SIG-M5 treated with dmso at 0.1 percent for 504 hours (cell line): ENCODE measurements at regions not wholly inside any gene's neighbourhood (a gene's known extent, or its start where the extent isn't known, plus 50 kb on each side); places are given as distances from the start of the nearest gene placed in this dataset.

ENCODE experiments used
- DNase-seq: peaks from one replicate; lab custom pipeline; 2025; ENCODE audit not compliant: unreplicated experiment; lab: John Stamatoyannopoulos, UW

- no peak for DNase-seq
Measured at GRCh38 chr20:39800548-39800947, 838.4 kb downstream of the DHX35 start.

GRCh38 chr20:39800111-39800510 lies 838.0 kb downstream of the DHX35 start:
- no peak for DNase-seq

- DNase-seq = no peak
Measured at GRCh38 chr20:39799366-39799965, 837.3 kb downstream of the DHX35 start.

- no peak for DNase-seq
Measured at GRCh38 chr20:39795401-39796272, 833.5 kb downstream of the DHX35 start.

DNA sequence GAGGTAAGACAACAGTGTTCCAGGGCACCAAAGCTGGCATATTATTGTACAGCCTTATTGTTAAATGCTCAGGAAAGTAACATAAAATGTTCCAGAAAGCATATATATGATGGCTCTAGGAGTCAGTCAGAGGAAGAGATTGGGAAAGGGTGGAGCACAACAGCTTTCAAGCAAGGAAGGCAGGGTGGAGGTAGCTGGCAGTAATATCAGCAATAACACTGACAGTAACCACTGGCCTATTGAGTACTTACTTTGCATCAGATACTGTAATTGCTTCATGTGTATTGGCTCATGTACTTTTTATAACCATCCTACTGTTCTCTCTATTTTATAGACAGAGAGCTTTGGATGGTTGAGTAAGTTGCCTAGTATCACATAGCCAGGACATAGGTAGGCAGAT lies 830.2 kb downstream of the DHX35 start:
- DNase-seq = no peak

DNA sequence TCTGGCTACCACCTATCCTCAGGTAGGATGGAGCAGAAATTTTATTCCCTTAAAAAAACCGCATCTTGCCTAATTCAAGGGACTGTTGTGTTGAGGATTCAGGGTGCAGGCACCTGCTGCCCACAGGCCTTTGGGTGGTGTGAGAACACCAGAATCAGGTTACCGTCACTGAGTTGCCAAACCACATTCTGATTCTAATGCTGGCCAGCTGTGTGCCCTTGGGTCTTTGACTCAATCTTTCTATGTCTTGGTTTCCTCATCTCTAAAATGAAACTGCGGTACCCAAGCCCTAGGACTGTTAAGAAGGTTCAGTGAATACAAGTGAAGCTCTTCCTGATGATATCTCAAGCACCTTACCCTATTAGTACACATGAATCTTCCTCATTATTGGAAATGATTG lies 827.3 kb downstream of the DHX35 start:
- DNase-seq = no peak

GRCh38 chr20:39785252-39785917 lies 823.2 kb downstream of the DHX35 start:
- DNase-seq = no peak

- DNase-seq = no peak
Measured at GRCh38 chr20:39784693-39785092, 822.5 kb downstream of the DHX35 start.

DNA sequence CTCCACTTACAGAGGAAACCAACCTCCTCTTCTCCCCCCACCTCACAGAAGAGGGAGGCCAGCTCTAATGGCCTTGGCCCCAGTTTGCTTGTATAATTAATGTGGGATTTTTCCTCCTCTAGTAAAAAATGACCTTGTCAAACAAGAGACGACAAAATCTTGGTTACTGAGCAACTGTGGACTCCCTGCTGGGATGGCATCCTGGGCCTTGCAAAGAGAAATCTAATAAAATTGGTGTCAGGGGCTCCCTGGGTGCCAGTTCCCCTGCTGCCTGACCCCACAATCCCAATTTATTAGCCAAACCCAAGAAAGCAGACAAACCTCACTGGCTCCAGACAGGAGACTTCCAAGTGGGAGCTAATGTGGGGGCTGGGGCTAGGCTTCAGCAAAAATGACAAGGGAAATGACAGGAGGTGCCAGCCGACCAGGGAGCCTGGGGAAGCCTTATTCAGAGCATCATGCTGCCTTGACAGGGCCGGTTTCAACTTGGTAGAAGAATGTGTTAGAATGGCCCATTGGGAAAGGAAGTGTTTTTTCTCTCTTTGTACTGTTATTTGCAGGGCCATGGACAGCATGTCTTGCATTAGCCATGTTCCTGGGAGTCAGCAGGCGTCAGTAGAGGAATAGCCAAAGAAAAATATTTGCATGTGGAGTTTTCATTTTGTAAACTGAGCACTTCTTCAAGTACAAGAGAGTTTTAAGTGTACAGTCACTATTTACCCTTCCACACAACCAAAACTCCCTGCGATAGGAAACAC lies 816.9 kb downstream of the DHX35 start:
- no peak for DNase-seq

DNA sequence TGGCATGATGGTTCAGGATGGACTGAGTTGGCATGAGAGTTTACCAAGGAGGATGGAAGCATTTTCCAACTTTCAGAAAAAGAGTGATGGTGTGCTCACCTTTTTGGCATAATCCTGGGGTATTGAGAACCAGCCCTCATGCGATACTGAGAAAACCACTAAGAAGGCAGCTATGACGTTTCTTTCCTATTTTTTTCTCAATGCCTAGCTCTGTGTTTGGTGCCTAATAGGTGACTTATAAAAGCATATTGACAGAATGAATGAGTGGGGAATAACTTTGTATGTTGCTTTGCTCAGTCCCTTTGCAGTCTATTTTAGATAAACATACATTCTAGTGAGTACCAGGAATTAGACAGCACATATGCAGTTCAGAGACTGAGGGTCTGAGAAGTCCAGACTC lies 816.3 kb downstream of the DHX35 start:
- DNase-seq = no peak

DNA sequence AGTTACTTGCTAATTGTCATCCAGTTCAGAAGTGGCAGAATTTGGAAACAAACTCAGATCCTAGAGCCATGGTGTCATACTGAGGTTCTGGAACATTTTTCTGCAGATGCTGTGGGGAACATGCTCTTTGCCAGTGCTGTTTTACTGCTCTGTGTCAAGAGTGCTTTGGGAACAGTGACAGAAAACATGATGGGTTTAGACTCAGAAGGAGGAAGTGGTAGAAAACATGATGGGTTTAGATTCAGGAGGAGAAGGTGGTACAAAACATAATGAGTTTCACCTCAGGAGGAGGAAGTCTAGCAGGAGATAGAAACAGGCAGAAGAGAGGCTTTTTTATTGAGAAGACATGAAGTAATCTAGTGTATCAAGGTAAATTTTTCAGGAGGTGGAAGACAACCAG lies 815.5 kb downstream of the DHX35 start:
- DNase-seq = no peak

GRCh38 chr20:39775110-39775509 lies 813.0 kb downstream of the DHX35 start:
- no peak for DNase-seq

DNA sequence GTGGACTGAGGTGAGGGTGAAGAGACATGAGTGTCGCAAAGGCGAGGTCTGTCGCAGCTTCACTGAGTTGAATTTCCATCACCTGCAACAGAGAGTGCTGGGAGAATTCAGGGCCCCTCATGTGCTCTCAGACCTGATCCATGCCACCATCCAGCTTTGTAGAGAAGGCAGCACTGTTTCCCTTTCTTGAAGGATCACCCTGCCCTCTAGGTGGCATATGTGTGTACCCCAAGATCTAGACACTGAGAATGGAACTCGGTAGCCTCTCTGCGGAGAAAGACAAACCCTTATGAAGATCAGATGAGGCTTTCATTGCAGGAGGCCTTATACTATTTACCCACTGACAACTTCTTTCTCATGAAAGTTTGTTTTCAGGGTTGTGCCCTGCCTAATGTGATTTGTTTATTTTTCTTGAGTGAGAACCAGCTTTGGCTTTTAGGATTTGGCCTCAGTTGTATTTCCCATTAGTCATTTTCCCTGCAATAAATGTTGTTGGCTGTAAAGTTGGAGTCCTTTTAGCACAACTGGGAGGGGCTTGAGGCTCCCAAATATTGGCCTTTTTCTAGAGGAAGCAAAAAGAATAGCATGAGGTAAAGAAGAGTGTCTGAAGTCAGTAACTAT lies 811.3 kb downstream of the DHX35 start:
- DNase-seq = peak; percentile 13

- no peak for DNase-seq
Measured at GRCh38 chr20:39767352-39767751, 805.2 kb downstream of the DHX35 start.

- DNase-seq = no peak
Measured at GRCh38 chr20:39766333-39766732, 804.2 kb downstream of the DHX35 start.

- DNase-seq = no peak
Measured at GRCh38 chr20:39762716-39763115, 800.6 kb downstream of the DHX35 start.

GRCh38 chr20:39758876-39759275 lies 796.7 kb downstream of the DHX35 start:
- no peak for DNase-seq

GRCh38 chr20:39756828-39757227 lies 794.7 kb downstream of the DHX35 start:
- no peak for DNase-seq

- no peak for DNase-seq
Measured at GRCh38 chr20:39756369-39756768, 794.2 kb downstream of the DHX35 start.

- DNase-seq = no peak
Measured at GRCh38 chr20:39752262-39752876, 790.2 kb downstream of the DHX35 start.
